ENCODE measurements at regions not wholly inside any gene's neighbourhood (a gene's known extent, or its start where the extent isn't known, plus 50 kb on each side); places are given as distances from the start of the nearest gene placed in this dataset.
"Not testable (repeated sequence)": the region's sequence is repeated elsewhere in the genome, so short reads cannot be mapped to it uniquely, and the experiment has no call there.

GRCh38 chr13:86870444-86870843, 800.7 kb upstream of the SLITRK5 start:
- peak; percentile 26 for DNase-seq

- no peak for DNase-seq
These were observed 793.7 kb upstream of the SLITRK5 start for GRCh38 chr13:86877441-86877840.

DNA sequence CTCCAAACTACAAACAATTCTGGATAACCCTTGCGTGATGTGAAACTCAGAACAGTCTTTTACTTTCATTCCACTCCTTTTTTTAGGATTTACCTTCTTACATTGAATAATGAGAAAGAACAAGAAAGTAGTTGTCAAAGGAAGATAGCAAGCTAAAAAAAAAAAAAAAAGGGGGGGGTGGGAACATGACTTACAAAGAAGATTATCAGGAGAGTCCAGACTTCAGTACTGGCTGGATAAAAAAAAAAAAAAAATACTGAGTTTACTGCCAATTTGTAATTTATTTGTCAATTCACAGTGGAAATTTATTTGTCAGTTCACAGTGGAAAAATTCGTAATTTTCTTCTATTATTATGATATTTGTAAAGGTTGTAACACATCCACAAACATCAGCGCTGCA, 792.4 kb upstream of the SLITRK5 start:
- no peak for DNase-seq

- no peak for DNase-seq
These were observed 789.8 kb upstream of the SLITRK5 start for GRCh38 chr13:86881390-86881789.

DNA sequence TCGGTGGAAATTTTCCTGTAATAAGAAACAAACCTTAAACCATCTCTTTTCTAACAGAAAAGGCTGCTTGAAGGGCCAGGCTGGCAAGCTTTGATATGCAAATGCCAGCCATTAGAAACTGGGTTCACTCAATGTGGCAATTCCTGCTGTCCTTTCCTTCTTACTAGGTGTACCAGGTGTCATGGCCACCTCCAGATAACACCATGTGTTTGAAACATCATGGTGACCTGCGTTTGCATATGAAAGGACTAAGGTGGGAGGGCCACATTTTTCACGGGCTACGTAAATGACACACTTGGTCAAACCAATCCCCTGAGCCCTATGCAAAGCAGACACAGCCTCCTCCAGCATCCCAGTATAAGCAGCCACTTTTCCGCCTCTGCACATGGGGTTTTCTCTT, 789.1 kb upstream of the SLITRK5 start:
- no peak for DNase-seq

DNA sequence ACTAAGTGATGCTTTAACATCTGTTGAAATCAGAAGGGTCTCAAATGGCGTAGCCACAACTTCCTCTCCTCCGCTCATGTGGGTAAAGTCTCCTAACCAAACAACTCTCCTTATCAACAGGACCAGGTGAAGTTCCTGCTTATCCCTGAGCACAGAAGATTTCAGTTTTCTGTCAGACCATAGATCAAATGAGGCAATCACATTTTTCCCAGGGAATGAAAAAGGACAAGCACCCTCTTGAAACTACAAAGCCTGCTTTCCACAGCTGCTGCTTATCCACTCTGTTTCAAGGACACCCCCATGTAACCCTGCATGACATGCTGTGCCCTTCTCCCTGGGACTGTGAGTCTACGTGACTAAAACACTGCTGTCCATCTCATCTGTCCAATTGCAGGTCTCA, 788.3 kb upstream of the SLITRK5 start:
- DNase-seq = no peak

- DNase-seq = no peak
These were observed 778.8 kb upstream of the SLITRK5 start for GRCh38 chr13:86892330-86892729.

DNA sequence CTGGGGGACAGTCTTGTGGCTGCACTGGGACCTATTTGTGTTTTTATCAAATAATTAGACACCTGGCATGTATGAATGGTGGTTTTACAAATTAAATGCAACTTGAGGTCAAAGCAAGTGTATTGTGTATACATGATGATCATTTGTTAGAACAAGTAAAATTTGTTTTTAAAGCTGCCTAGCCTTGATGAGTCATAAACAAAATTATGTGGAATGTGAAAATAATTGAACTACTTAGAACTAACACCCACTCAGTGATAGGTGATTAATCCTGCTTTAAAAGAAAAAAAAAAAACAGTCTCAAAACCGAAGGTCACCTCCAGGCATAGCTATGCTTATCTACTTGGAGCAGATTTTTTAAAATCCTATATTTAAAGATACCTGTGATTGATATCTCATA, 770.3 kb upstream of the SLITRK5 start:
- DNase-seq = no peak

- DNase-seq = peak; percentile 94
These were observed 764.9 kb upstream of the SLITRK5 start for GRCh38 chr13:86906127-86906874.

DNA sequence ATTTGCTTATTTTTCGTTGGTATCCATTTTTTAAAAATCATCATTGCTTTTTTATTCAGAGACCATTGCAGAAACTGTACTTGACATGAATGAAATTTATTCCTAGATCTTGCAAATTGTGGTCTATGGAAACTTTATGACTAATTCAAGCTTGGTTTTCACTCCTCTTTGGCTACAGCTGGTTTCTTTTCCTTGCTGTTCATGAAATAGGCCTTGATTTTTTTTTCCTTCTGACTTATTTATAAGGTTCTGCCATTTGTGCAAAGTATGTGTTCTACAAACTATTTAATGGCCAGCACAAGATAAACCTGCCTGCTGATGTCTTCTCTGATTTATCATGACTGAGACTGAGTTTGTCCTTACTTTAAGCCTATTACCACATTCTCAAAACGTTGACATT, 764.0 kb upstream of the SLITRK5 start:
- peak; percentile 43 for DNase-seq

GRCh38 chr13:86909318-86909717, 761.9 kb upstream of the SLITRK5 start:
- no peak for DNase-seq

GRCh38 chr13:86914757-86915156, 756.4 kb upstream of the SLITRK5 start:
- no peak for DNase-seq

GRCh38 chr13:86917438-86917837, 753.7 kb upstream of the SLITRK5 start:
- DNase-seq = not testable (repeated sequence)

- DNase-seq = peak; percentile 30
These were observed 752.5 kb upstream of the SLITRK5 start for GRCh38 chr13:86918682-86919081.

DNA sequence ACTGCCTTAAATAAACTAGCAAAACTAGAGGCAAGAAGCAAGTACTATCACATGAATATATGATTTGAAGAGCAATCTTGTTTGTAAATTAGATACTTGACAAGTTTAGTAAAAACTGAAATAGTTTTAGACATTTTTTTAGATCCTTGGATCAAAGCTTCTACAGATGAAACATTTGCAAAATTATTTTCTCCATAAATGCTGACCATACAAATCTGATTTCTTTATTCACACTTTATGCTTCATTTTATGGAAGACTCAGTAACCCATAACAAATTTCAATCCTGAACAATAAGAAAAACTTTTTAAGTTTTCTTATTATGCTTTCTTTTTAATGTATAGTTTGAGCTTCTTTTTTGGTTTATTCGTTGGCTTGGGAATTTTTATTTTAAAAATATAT, 750.2 kb upstream of the SLITRK5 start:
- no peak for DNase-seq

DNA sequence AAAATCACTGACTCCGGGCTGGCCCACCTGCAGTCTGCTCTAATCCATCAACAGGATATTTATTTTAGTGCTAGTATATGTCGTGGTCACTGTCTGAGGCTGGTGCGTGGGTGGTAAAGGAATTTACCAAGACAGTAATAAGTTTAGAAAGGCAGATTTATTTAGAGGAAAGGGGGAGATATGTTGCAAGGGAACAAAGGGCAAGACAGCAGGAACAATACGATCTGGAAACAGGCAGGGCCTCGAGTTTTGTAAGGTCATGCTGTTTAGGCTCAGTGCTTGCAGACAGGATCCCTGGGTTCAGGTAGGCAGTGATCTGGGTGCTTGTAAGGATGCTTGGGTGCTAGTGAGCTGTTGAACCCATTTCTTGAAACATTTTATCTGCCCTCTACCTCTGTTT, 748.2 kb upstream of the SLITRK5 start:
- no peak for DNase-seq

GRCh38 chr13:86926916-86927315, 744.3 kb upstream of the SLITRK5 start:
- not testable (repeated sequence) for DNase-seq

- DNase-seq = no peak
These were observed 738.3 kb upstream of the SLITRK5 start for GRCh38 chr13:86932776-86933334.

- DNase-seq = no peak
These were observed 737.5 kb upstream of the SLITRK5 start for GRCh38 chr13:86933676-86934075.

- DNase-seq = no peak
These were observed 733.9 kb upstream of the SLITRK5 start for GRCh38 chr13:86937316-86937715.

GRCh38 chr13:86945584-86945983, 725.6 kb upstream of the SLITRK5 start:
- DNase-seq = no peak

DNA sequence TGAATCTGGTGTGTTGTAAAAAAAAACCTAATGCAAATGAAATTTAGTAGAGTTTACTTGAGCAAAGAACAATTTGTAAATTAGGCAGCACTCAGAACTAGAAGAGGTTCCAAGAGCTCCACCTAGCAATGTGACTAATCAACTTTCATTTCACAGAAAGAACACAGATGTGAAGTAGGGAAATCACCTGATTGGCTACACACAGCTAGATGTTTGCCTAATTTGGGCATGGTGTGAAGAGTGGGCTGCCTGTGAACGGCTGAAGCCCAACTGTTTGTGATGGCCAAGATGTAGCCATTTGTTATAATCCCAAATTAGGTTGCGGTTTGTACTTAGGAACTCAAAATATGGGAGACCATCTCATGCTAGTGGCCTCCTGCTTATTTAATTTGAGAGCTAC, 724.4 kb upstream of the SLITRK5 start:
- no peak for DNase-seq

GRCh38 chr13:86954341-86954740, 716.8 kb upstream of the SLITRK5 start:
- no peak for DNase-seq

GRCh38 chr13:86960876-86961275, 710.3 kb upstream of the SLITRK5 start:
- no peak for DNase-seq
